ENCODE measurements at regions not wholly inside any gene's neighbourhood (a gene's known extent, or its start where the extent isn't known, plus 50 kb on each side); places are given as distances from the start of the nearest gene placed in this dataset.

DNA sequence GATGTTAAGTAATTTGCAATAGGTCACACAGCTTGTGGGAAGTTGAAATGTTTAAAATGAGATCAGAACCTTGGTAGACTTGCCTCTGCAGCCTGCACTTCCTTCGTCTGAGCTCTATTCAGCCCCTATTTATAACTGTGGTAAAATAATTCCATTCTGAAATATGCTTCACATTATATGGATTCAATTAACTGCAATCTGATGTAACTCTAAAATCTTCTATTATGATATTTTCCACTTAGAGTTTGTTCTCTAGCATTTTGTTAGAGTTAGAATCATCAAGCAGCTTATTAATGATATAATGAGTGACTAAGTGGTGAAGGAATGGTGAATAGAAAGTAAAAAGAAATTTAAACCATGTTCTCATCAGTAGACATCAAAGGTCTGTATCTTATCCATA is 139.6 kb upstream of the ARHGAP28 start:
- TF ChIP-seq, protein P1, sequence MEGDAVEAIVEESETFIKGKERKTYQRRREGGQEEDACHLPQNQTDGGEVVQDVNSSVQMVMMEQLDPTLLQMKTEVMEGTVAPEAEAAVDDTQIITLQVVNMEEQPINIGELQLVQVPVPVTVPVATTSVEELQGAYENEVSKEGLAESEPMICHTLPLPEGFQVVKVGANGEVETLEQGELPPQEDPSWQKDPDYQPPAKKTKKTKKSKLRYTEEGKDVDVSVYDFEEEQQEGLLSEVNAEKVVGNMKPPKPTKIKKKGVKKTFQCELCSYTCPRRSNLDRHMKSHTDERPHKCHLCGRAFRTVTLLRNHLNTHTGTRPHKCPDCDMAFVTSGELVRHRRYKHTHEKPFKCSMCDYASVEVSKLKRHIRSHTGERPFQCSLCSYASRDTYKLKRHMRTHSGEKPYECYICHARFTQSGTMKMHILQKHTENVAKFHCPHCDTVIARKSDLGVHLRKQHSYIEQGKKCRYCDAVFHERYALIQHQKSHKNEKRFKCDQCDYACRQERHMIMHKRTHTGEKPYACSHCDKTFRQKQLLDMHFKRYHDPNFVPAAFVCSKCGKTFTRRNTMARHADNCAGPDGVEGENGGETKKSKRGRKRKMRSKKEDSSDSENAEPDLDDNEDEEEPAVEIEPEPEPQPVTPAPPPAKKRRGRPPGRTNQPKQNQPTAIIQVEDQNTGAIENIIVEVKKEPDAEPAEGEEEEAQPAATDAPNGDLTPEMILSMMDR (IDR thresholded peaks at IDR 0.05 in 4 of 5, conservative IDR thresholded peaks at IDR 0.05 in 1 of 5) = no peak
- TF ChIP-seq POLR2A (IDR thresholded peaks at IDR 0.05) = no peak

Measured in gastrocnemius medialis (tissue), 4 donors.